HFFc6 (cell line): ENCODE measurements at regions not wholly inside any gene's neighbourhood (a gene's known extent, or its start where the extent isn't known, plus 50 kb on each side); places are given as distances from the start of the nearest gene placed in this dataset.

ENCODE experiments used
- DNase-seq: peaks from one replicate; pipeline ENCODE4 v3.0.0-alpha.2; 2018
- H3K27ac Mint-ChIP-seq: 2 replicates; pipeline ENCODE4 v1.8.0; 2020; ENCODE audit warnings: mild to moderate bottlenecking, mixed read lengths
- H3K27me3 Mint-ChIP-seq: 2 replicates; pipeline ENCODE4 v1.8.0; 2021; ENCODE audit warnings: mild to moderate bottlenecking, moderate library complexity, mixed read lengths; ENCODE audit not compliant: insufficient read depth
- H3K36me3 Mint-ChIP-seq: 2 replicates; pipeline ENCODE4 v1.8.0; 2021; ENCODE audit warnings: low read depth, mixed read lengths
- H3K4me1 Mint-ChIP-seq: 2 replicates; pipeline ENCODE4 v1.8.0; 2020; ENCODE audit warnings: low read depth, mixed read lengths
- H3K4me3 Mint-ChIP-seq: 2 replicates; pipeline ENCODE4 v1.8.0; 2020; ENCODE audit warnings: mild to moderate bottlenecking, moderate library complexity, mixed read lengths
- H3K9me3 Mint-ChIP-seq: 2 replicates; pipeline ENCODE4 v1.8.0; 2020; ENCODE audit warnings: mild to moderate bottlenecking, mixed read lengths
- CTCF ChIP-seq: fragments of 200-600 bp; sonication (generic); IDR thresholded peaks from 2 replicates; pipeline ENCODE4 v1.5.0; 2021; ENCODE audit warnings: antibody characterized with exemption, mild to moderate bottlenecking

- DNase-seq: no peak
- Mint-ChIP-seq H3K9me3 (peaks cover 57% of the 10 kb centered on the region), H3K27ac (no peak overlapping the region), H3K27me3 (peaks cover 1% of the 10 kb centered on the region; the same call in 1 of the 2 replicates), H3K4me3 (no peak overlapping the region), H3K36me3 (no peaks in the 10 kb centered on the region), H3K4me1 (no peaks in the 10 kb centered on the region)
- no peak for TF ChIP-seq CTCF
These were observed 259.1 kb upstream of the RPL38 start for GRCh38 chr17:73944366-73944765.

GRCh38 chr17:73947281-73947965 is 256.1 kb upstream of the RPL38 start:
- Mint-ChIP-seq H3K27ac (no peak overlapping the region), H3K27me3 (no peaks in the 10 kb centered on the region), H3K36me3 (no peaks in the 10 kb centered on the region), H3K4me3 (no peak overlapping the region), H3K9me3 (peaks cover 60% of the 10 kb centered on the region), H3K4me1 (no peaks in the 10 kb centered on the region)
- no peak for TF ChIP-seq CTCF
- no peak for DNase-seq

GRCh38 chr17:73947966-73948355 is 255.5 kb upstream of the RPL38 start:
- Mint-ChIP-seq H3K4me3 (no peak overlapping the region), H3K27me3 (no peaks in the 10 kb centered on the region), H3K27ac (no peak overlapping the region), H3K9me3 (peaks cover 60% of the 10 kb centered on the region), H3K36me3 (no peaks in the 10 kb centered on the region), H3K4me1 (no peaks in the 10 kb centered on the region)
- TF ChIP-seq CTCF: no peak
- no peak for DNase-seq

- no peak overlapping the region for H3K4me3 Mint-ChIP-seq
- H3K27me3 Mint-ChIP-seq: no peaks in the 10 kb centered on the region
- no peak overlapping the region for H3K27ac Mint-ChIP-seq
- DNase-seq: no peak
- H3K36me3 Mint-ChIP-seq: no peaks in the 10 kb centered on the region
- H3K4me1 Mint-ChIP-seq: no peaks in the 10 kb centered on the region
- H3K9me3 Mint-ChIP-seq: peaks cover 54% of the 10 kb centered on the region
- no peak for TF ChIP-seq CTCF
These were observed 253.4 kb upstream of the RPL38 start for GRCh38 chr17:73949903-73950592.

- Mint-ChIP-seq H3K4me3 (no peak overlapping the region), H3K36me3 (no peaks in the 10 kb centered on the region), H3K9me3 (peaks cover 54% of the 10 kb centered on the region), H3K4me1 (no peaks in the 10 kb centered on the region), H3K27ac (no peak overlapping the region), H3K27me3 (no peaks in the 10 kb centered on the region)
- no peak for TF ChIP-seq CTCF
- DNase-seq: no peak
These were observed 252.9 kb upstream of the RPL38 start for GRCh38 chr17:73950593-73950914.
